Uterus (tissue), 2 donors: ENCODE measurements at regions not wholly inside any gene's neighbourhood (a gene's known extent, or its start where the extent isn't known, plus 50 kb on each side); places are given as distances from the start of the nearest gene placed in this dataset.
"Not testable (repeated sequence)": the region's sequence is repeated elsewhere in the genome, so short reads cannot be mapped to it uniquely, and the experiment has no call there.

ENCODE experiments used
- CTCF ChIP-seq, 4 experiments: fragments of 200-600 bp in 2 of 4; fragments of 450-650 bp in 2 of 4; sonication (generic) in 2 of 4; IDR thresholded peaks; one replicate each; pipeline ENCODE4 v1.5.1; 2016 to 2019; ENCODE audit warnings: antibody characterized with exemption in 4 of 4, mild to moderate bottlenecking in 2 of 4, moderate library complexity in 1 of 4
- POLR2A ChIP-seq, 2 donors: fragments of 450-650 bp; IDR thresholded peaks; one replicate each; pipeline ENCODE4 v1.6.1; 2016; ENCODE audit warnings: antibody characterized with exemption in 2 of 2, mild to moderate bottlenecking in 1 of 2, moderate library complexity in 1 of 2

GRCh38 chr9:86611534-86611933, 257.3 kb upstream of the TUT7 start:
- not testable (repeated sequence) for TF ChIP-seq CTCF, POLR2A (IDR thresholded peaks at IDR 0.05)
